ENCODE measurements at regions not wholly inside any gene's neighbourhood (a gene's known extent, or its start where the extent isn't known, plus 50 kb on each side); places are given as distances from the start of the nearest gene placed in this dataset.

- Histone ChIP-seq H3K27me3 (replicated peaks; ENCODE audit: control insufficient read depth, insufficient read depth, low read length) (no peaks in the 10 kb centered on the region), H3K4me3 (ENCODE audit: low read length) (no peak overlapping the region), H3K36me3 (ENCODE audit: control insufficient read depth, insufficient read depth, low read length, severe bottlenecking) (no peaks in the 10 kb centered on the region), H3K9ac (ENCODE audit: low read length) (no peak overlapping the region), H3K4me1 (ENCODE audit: control insufficient read depth, insufficient read depth, low read length) (peaks cover 28% of the 10 kb centered on the region), H3K9me3 (ENCODE audit: control insufficient read depth, low read length) (no peaks in the 10 kb centered on the region)
- peak; percentile 31 for DNase-seq (ENCODE audit: low read depth)
Measured at GRCh38 chr15:35755237-35755802, 209.4 kb upstream of the DPH6 start.

DNA sequence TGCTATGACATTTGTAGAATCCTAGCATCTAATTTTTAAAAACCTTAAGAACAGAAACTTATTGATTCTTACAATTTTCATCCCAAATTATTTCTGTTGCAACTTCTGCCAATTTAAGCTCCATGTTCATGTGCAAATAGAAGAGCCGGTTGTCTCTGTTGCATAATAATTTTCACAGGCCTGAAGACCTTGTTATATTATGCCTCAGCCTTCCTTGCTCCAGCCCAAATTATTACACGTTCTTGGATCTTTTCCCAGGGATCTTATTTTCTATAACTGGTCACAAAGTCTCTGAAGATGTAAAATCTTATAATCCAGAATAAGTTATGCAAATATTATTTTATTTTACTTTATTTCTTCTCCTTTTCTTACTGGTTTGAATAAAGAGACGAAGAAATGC, 210.7 kb upstream of the DPH6 start:
- Histone ChIP-seq H3K9ac (ENCODE audit: low read length) (no peak overlapping the region), H3K4me3 (ENCODE audit: low read length) (no peak overlapping the region), H3K9me3 (ENCODE audit: control insufficient read depth, low read length) (no peaks in the 10 kb centered on the region), H3K36me3 (ENCODE audit: control insufficient read depth, insufficient read depth, low read length, severe bottlenecking) (no peaks in the 10 kb centered on the region), H3K27me3 (replicated peaks; ENCODE audit: control insufficient read depth, insufficient read depth, low read length) (no peaks in the 10 kb centered on the region), H3K4me1 (ENCODE audit: control insufficient read depth, insufficient read depth, low read length) (peaks cover 27% of the 10 kb centered on the region)
- DNase-seq (ENCODE audit: low read depth) = no peak

- Histone ChIP-seq H3K9me3 (ENCODE audit: control insufficient read depth, low read length) (no peaks in the 10 kb centered on the region), H3K4me1 (ENCODE audit: control insufficient read depth, insufficient read depth, low read length) (peaks cover 25% of the 10 kb centered on the region), H3K27me3 (replicated peaks; ENCODE audit: control insufficient read depth, insufficient read depth, low read length) (no peaks in the 10 kb centered on the region), H3K36me3 (ENCODE audit: control insufficient read depth, insufficient read depth, low read length, severe bottlenecking) (no peaks in the 10 kb centered on the region), H3K9ac (ENCODE audit: low read length) (no peak overlapping the region), H3K4me3 (ENCODE audit: low read length) (no peak overlapping the region)
- no peak for DNase-seq (ENCODE audit: low read depth)
Measured at GRCh38 chr15:35757361-35757760, 211.4 kb upstream of the DPH6 start.

GRCh38 chr15:35757765-35758164, 211.8 kb upstream of the DPH6 start:
- H3K27me3 ChIP-seq (replicated peaks; ENCODE audit: control insufficient read depth, insufficient read depth, low read length) = no peaks in the 10 kb centered on the region
- no peak for DNase-seq (ENCODE audit: low read depth)
- no peak overlapping the region for H3K4me3 ChIP-seq (ENCODE audit: low read length)
- no peaks in the 10 kb centered on the region for H3K9me3 ChIP-seq (ENCODE audit: control insufficient read depth, low read length)
- H3K9ac ChIP-seq (ENCODE audit: low read length) = no peak overlapping the region
- peaks cover 25% of the 10 kb centered on the region for H3K4me1 ChIP-seq (ENCODE audit: control insufficient read depth, insufficient read depth, low read length)
- no peaks in the 10 kb centered on the region for H3K36me3 ChIP-seq (ENCODE audit: control insufficient read depth, insufficient read depth, low read length, severe bottlenecking)

GRCh38 chr15:35764661-35765519, 218.9 kb upstream of the DPH6 start:
- H3K27me3 ChIP-seq (replicated peaks; ENCODE audit: control insufficient read depth, insufficient read depth, low read length) = no peaks in the 10 kb centered on the region
- no peak for DNase-seq (ENCODE audit: low read depth)

GRCh38 chr15:35768949-35769348, 223.0 kb upstream of the DPH6 start:
- no peaks in the 10 kb centered on the region for H3K9me3 ChIP-seq (ENCODE audit: control insufficient read depth, low read length)
- no peaks in the 10 kb centered on the region for H3K27me3 ChIP-seq (replicated peaks; ENCODE audit: control insufficient read depth, insufficient read depth, low read length)
- H3K36me3 ChIP-seq (ENCODE audit: control insufficient read depth, insufficient read depth, low read length, severe bottlenecking) = no peaks in the 10 kb centered on the region
- no peak overlapping the region for H3K4me3 ChIP-seq (ENCODE audit: low read length)
- no peak overlapping the region for H3K9ac ChIP-seq (ENCODE audit: low read length)
- H3K4me1 ChIP-seq (ENCODE audit: control insufficient read depth, insufficient read depth, low read length) = no peaks in the 10 kb centered on the region
- DNase-seq (ENCODE audit: low read depth) = no peak

More at GRCh38 chr15:35764661-35765519, 218.9 kb upstream of the DPH6 start:
- H3K9ac ChIP-seq (ENCODE audit: low read length) = no peak overlapping the region
- no peak overlapping the region for H3K4me3 ChIP-seq (ENCODE audit: low read length)
- no peaks in the 10 kb centered on the region for H3K4me1 ChIP-seq (ENCODE audit: control insufficient read depth, insufficient read depth, low read length)
- H3K36me3 ChIP-seq (ENCODE audit: control insufficient read depth, insufficient read depth, low read length, severe bottlenecking) = no peaks in the 10 kb centered on the region
- H3K9me3 ChIP-seq (ENCODE audit: control insufficient read depth, low read length) = no peaks in the 10 kb centered on the region

GRCh38 chr15:35769656-35770055, 223.7 kb upstream of the DPH6 start:
- no peak for DNase-seq (ENCODE audit: low read depth)
- Histone ChIP-seq H3K4me3 (ENCODE audit: low read length) (no peak overlapping the region), H3K36me3 (ENCODE audit: control insufficient read depth, insufficient read depth, low read length, severe bottlenecking) (no peaks in the 10 kb centered on the region), H3K9ac (ENCODE audit: low read length) (no peak overlapping the region), H3K27me3 (replicated peaks; ENCODE audit: control insufficient read depth, insufficient read depth, low read length) (no peaks in the 10 kb centered on the region), H3K4me1 (ENCODE audit: control insufficient read depth, insufficient read depth, low read length) (no peaks in the 10 kb centered on the region), H3K9me3 (ENCODE audit: control insufficient read depth, low read length) (no peaks in the 10 kb centered on the region)

DNA sequence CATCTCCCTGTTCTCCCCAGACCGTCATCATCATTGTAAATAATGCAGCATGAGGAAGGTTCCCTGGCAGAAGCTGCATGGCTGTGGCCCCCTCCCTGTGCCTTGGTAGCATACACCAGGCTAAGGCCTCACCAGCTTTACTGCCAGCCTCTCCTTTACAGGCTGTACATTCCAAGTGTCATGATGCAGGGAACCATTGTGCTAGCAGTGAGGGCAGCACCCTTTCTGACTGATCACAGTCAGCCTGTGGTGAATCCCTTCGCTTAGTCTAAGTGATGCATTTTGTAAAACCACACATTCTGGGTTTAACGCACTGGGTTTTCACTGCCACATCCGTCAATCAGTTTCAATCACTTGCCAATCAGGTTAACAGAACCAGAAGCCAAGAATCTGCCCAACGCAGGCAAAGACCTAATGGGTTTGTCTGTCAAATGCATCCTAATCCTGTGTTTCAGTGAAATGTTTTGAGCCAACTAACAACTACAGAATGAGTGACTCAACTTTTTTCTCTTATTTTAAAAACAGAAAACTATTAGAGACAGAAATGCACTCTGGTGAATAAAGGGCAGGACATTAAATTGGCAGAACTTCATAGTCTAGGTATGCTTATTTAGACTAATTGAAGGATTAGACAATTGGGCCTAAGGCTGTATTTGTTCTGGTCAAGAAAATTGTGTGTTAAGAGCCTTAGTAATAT, 225.9 kb upstream of the DPH6 start:
- DNase-seq (ENCODE audit: low read depth) = peak; percentile 30
- Histone ChIP-seq H3K9ac (ENCODE audit: low read length) (no peak overlapping the region), H3K4me1 (ENCODE audit: control insufficient read depth, insufficient read depth, low read length) (no peaks in the 10 kb centered on the region), H3K36me3 (ENCODE audit: control insufficient read depth, insufficient read depth, low read length, severe bottlenecking) (no peaks in the 10 kb centered on the region), H3K9me3 (ENCODE audit: control insufficient read depth, low read length) (no peaks in the 10 kb centered on the region), H3K27me3 (replicated peaks; ENCODE audit: control insufficient read depth, insufficient read depth, low read length) (no peaks in the 10 kb centered on the region), H3K4me3 (ENCODE audit: low read length) (no peak overlapping the region)

- Histone ChIP-seq H3K4me3 (ENCODE audit: low read length) (no peak overlapping the region), H3K9me3 (ENCODE audit: control insufficient read depth, low read length) (no peaks in the 10 kb centered on the region), H3K9ac (ENCODE audit: low read length) (no peak overlapping the region), H3K4me1 (ENCODE audit: control insufficient read depth, insufficient read depth, low read length) (no peaks in the 10 kb centered on the region), H3K27me3 (replicated peaks; ENCODE audit: control insufficient read depth, insufficient read depth, low read length) (no peaks in the 10 kb centered on the region), H3K36me3 (ENCODE audit: control insufficient read depth, insufficient read depth, low read length, severe bottlenecking) (no peaks in the 10 kb centered on the region)
- no peak for DNase-seq (ENCODE audit: low read depth)
Measured at GRCh38 chr15:35774653-35775052, 228.7 kb upstream of the DPH6 start.

DNA sequence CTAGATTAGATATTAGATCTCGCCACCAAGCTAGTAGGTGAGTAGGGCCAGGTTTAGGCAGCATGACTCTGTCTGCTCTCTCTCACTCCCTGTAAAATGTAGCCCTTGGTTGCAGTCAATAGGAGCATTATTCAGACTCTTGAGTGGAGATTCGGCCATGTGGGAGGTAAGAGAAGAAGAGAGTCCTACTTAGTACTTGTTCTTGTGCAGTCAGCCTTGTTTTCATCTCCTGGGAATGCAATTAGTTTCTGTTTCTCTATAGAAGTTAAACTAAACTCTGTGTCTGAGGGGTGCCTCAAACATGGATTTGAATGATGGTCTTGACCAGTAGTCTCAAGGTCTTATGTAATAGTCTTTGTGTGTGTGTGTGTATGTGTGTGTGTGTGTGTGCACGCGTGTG, 229.5 kb upstream of the DPH6 start:
- no peaks in the 10 kb centered on the region for H3K9me3 ChIP-seq (ENCODE audit: control insufficient read depth, low read length)
- H3K4me3 ChIP-seq (ENCODE audit: low read length) = no peak overlapping the region
- H3K4me1 ChIP-seq (ENCODE audit: control insufficient read depth, insufficient read depth, low read length) = no peaks in the 10 kb centered on the region
- H3K27me3 ChIP-seq (replicated peaks; ENCODE audit: control insufficient read depth, insufficient read depth, low read length) = no peaks in the 10 kb centered on the region
- no peak overlapping the region for H3K9ac ChIP-seq (ENCODE audit: low read length)
- DNase-seq (ENCODE audit: low read depth) = no peak
- H3K36me3 ChIP-seq (ENCODE audit: control insufficient read depth, insufficient read depth, low read length, severe bottlenecking) = no peaks in the 10 kb centered on the region

DNA sequence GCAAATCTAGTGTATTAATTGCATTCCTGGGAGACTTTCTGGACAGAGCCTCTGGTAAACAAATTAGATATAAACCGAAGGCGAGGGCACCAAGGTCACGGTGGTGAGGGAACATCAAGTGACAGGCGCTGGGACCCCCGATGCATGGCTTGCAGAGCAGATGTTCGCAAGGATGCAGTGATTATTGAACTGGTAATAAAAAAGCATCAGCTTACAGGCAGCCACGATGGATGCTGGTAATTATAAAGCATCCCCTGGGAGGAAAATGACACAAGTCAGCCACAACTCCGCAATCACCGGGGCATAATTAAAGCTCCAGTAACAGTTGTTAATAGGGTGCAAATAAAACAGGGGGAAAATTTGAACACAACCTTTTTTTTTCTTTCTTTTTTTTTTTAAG, 231.1 kb upstream of the DPH6 start:
- Histone ChIP-seq H3K27me3 (replicated peaks; ENCODE audit: control insufficient read depth, insufficient read depth, low read length) (no peaks in the 10 kb centered on the region), H3K4me3 (ENCODE audit: low read length) (no peak overlapping the region), H3K4me1 (ENCODE audit: control insufficient read depth, insufficient read depth, low read length) (no peaks in the 10 kb centered on the region), H3K9me3 (ENCODE audit: control insufficient read depth, low read length) (no peaks in the 10 kb centered on the region), H3K36me3 (ENCODE audit: control insufficient read depth, insufficient read depth, low read length, severe bottlenecking) (no peaks in the 10 kb centered on the region), H3K9ac (ENCODE audit: low read length) (no peak overlapping the region)
- DNase-seq (ENCODE audit: low read depth) = no peak
